Left ventricle myocardium superior (tissue), 1 donor: ENCODE measurements at regions not wholly inside any gene's neighbourhood (a gene's known extent, or its start where the extent isn't known, plus 50 kb on each side); places are given as distances from the start of the nearest gene placed in this dataset.
A peak's percentile ranks its signal among the peaks of the same experiment; 100 is the strongest.
"Not testable (repeated sequence)": the region's sequence is repeated elsewhere in the genome, so short reads cannot be mapped to it uniquely, and the experiment has no call there.

Source experiments
- ATAC-seq: fragments of 200-7000 bp; cut with Tn5 transposase; one replicate; pipeline ENCODE4 v1.9.1; 2020; ENCODE audit warnings: mild to moderate bottlenecking, moderate library complexity
- DNase-seq: peaks from one replicate; pipeline ENCODE4 v3.0.0-alpha.2; 2020
- intact Hi-C: fragments of 100-400 bp; cut with micrococcal nuclease; formaldehyde crosslinking; loops from one replicate; pipeline ENCODE4 v1.11.0; 2022
- donor health status: DM: no; HTN: yes; CAD: no; lungs with severe emphysema.

DNA sequence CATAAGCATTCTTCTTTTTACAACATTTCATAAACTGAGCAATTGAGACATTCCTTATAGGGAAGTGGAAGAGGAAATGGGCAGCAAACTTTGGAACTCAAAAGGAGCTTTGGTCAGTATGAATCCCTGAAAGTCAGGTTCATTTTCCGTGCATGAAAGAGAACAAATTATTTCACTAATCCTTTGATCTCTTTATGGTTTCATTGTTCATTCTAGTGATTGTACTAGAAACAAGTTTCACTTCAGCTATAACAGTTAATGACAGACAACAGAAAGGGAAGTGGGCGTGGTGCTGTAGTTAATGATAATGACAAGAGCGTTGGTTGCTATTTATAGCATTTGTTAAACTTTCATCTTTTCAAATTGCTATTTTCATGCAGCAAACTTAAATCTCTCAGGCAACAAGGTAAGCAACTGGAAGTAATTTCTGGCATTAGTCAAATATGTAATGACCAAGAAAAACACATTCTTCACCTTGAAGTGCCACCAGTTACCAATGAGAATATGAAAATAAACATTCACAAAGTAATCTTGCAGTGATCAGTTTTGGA is 98.4 kb downstream of the AREG start:
- ATAC-seq (no peak), DNase-seq (no peak)
- intact Hi-C loops = no loop called here

GRCh38 chr4:74543983-74544382 is 99.0 kb downstream of the AREG start:
- intact Hi-C loops = no loop called here
- ATAC-seq (no peak), DNase-seq (no peak)

- DNase-seq = no peak
- intact Hi-C loops = no loop called here
- ATAC-seq = no peak
Observed at GRCh38 chr4:74544655-74545361, 99.9 kb downstream of the AREG start.

GRCh38 chr4:74545448-74545847 is 100.5 kb downstream of the AREG start:
- intact Hi-C loops = no loop called here
- ATAC-seq = peak; percentile 15
- DNase-seq = peak; percentile 41

- intact Hi-C loops = no loop called here
- DNase-seq = no peak
- no peak for ATAC-seq
Observed at GRCh38 chr4:74546057-74546456, 101.1 kb downstream of the AREG start.

GRCh38 chr4:74547042-74547441 is 102.1 kb downstream of the AREG start:
- no peak for ATAC-seq
- DNase-seq = no peak
- intact Hi-C loops = no loop called here

DNA sequence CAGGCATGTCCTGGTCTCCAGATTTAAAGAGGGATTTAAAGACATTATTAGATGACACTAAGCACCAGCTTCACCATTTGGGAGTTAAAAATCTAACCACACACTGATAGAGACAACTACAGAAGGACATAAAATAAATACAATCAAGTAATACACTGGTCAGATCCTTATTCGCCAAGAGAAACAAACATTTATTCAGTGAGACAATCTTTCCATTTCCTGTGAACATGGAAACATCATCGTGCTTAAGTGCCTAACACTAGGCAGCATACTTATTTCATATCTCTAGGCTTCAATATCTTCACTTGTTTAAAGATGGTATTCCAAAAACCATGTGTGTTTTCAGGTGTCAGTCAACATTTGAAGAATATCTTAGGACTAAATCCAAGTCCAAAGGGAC is 103.6 kb downstream of the AREG start:
- ATAC-seq (no peak), DNase-seq (no peak)
- intact Hi-C loops = no loop called here

DNA sequence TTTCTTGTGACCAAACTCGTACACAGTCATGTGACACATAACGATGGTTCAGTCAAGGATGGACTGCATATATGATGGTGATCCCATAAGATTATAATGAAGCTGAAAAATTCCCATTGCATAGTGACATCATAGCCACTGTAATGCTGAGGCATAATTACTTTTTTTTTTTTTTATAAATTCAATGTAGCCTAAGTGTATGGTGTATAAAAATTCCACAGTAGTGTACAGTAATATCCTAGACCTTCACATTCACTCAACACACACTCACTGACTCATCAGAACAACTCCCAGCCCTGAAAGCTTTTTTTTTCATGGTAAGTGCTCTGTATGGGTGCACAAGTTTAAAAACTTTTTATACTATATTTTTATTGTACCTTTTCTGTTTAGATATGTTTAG is 105.0 kb downstream of the AREG start:
- intact Hi-C loops = no loop called here
- ATAC-seq = no peak
- DNase-seq = no peak

GRCh38 chr4:74555231-74555630 is 110.3 kb downstream of the AREG start:
- ATAC-seq (no peak), DNase-seq (no peak)
- intact Hi-C loops = no loop called here

DNA sequence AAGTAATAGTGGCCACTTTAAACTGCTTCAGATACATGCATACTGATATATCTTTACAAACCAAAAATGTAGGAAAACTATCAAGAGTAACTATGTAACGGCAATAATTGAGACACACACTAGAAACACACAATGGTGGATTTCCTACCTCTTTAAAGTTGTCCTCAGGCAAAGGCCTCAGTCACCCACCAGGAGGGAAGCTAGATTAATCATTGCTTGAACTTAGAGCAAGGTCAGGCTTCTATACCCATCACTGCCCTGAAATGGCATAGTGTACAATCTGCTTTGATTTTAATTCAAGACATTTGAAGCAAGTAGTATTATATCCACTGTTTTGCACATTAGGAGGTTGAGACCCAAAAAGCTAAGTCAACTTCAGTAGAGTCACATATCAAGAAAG is 110.9 kb downstream of the AREG start:
- intact Hi-C loops = no loop called here
- DNase-seq (no peak), ATAC-seq (no peak)

DNA sequence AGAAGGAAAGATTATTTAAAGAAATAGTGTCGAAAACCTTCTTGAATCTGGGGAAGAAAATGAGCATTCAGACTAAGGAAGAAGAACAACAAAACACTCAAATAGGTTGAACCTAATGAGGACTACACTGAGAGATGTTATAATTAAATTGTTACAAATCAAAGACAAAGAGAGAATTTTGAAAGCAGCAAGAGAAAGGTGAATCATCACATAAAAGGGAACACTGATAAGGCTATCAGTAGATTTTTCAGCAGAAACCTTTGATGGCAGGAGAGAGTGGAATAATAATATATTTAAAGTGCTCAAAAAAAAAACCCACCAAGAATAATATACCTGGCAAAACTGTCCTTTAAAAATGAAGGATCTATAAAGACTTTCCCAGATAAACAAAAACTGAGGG is 114.9 kb downstream of the AREG start:
- ATAC-seq = no peak
- intact Hi-C loops = no loop called here
- DNase-seq = no peak

- ATAC-seq (no peak), DNase-seq (no peak)
- intact Hi-C loops = no loop called here
Observed at GRCh38 chr4:74567981-74568380, 123.0 kb downstream of the AREG start.

- ATAC-seq (no peak), DNase-seq (no peak)
- intact Hi-C loops = no loop called here
Observed at GRCh38 chr4:74570095-74570494, 125.2 kb downstream of the AREG start.

DNA sequence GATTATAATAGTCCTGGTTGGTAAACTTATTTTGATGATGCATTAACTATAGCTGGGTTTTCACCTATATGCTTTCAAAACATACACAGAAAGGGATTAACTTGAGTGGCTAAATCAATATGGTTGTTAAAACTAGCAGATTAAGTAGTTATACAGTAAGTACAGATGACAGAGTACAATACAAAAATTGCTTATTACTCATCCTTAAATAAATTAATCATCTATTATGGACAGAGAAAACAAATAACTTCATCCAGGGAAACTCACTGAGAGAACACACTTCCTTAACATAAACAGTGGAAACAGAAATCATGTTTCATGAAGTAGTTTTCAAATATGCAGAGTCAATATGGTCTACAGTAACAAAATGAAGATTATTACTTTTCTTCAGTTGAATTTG is 133.4 kb downstream of the AREG start:
- DNase-seq = no peak
- ATAC-seq = no peak
- intact Hi-C loops = no loop called here

DNA sequence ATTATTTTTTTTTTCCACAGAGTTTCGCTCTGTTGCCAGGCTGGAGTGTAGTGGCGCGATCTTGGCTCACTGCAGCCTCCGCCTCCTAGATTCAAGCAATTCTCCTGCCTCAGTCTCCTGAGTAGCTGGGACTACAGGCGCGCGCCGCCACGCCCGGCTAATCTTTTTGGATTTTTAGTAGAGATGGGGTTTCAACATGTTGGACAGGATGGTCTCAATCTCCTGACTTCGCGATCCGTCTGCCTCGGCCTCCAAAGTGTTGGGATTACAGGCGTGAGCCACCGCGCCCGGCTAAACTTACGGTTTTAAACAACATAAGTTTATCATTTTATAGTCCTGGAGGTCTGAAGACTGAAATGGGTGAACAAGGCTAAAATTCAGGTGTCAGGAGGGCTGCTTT is 133.9 kb downstream of the AREG start:
- ATAC-seq, DNase-seq, intact Hi-C loops: not testable (repeated sequence)

DNA sequence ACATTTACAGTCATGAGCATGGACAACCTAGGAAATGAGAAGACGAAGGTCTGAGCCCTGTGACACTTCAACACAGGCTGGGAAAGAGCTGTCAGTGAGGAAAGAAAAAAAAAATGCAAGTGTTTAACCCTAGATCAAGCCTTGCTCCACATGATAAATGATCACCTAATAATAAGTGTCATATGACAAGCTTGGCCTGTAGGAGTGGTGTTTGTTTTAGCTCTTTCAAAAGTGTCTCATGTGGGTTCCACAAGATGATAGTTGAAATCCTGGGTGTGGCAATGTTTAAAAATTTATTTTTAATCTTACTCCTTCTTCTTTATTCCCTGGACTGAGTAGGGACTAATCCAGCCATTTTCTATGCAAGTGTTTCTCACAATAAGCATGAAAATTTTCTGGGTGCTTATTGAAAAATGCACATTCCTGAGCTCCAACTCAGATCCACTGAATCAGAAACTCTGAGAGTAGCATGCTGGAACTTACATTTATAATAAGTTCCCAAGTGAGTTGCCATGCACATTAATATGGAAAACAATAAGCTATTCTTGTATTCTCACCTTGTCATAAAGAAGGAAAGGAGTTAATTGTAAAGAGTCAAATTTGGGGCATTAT is 138.3 kb downstream of the AREG start:
- no peak for DNase-seq
- intact Hi-C loops = no loop called here
- no peak for ATAC-seq

DNA sequence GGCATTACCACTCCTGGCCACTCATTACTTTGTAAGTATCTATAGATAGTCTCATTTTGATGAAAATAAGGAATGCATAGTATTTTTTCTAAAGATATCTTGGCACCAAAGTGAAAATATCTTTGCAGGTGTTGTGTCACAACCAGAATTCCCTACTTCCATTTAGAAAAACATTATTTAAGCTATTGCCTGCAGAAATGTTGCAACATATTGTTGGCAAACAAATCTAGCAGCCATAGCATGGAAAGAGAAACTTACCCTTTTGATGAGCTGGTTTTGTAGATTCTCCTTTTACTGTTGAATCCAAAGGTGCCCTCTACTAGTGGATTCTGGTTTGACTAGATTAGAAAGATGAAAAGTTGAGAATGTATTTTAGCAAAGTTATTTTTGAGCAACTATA is 138.8 kb downstream of the AREG start:
- no peak for ATAC-seq
- intact Hi-C loops = no loop called here

GRCh38 chr4:74588350-74588749 is 143.4 kb downstream of the AREG start:
- ATAC-seq (no peak), DNase-seq (no peak)
- intact Hi-C loops = no loop called here

More for the DNA sequence above, 138.8 kb downstream of the AREG start:
- DNase-seq = no peak

DNA sequence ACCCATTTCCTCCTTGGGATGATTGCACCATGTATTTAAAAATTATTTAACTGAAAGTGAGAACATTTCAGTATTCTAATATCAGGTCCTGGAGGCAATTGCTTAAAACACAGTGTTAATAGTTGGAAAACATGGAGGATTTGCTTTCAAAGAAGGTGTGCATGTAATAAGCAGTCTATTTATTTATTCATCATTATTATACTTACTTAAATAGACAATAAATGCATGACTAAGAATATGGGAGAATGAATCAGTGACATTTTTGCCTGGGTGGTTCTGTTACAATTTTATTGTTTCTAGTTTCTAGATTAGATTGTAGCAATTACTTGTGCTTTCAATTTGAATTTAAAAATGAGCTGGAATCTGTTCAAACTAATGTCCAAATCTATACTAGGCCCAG is 145.5 kb downstream of the AREG start:
- ATAC-seq (no peak), DNase-seq (no peak)
- intact Hi-C loops = no loop called here

- DNase-seq (no peak), ATAC-seq (no peak)
- intact Hi-C loops = no loop called here
Observed at GRCh38 chr4:74598611-74599325, 153.8 kb downstream of the AREG start.
